ENCODE measurements at regions not wholly inside any gene's neighbourhood (a gene's known extent, or its start where the extent isn't known, plus 50 kb on each side); places are given as distances from the start of the nearest gene placed in this dataset.

GRCh38 chr13:86562866-86563265 lies 763.6 kb upstream of the SLITRK6 start:
- Histone ChIP-seq H3K4me1 (no peaks in the 10 kb centered on the region), H3K27ac (no peak overlapping the region), H3K9me3 (no peaks in the 10 kb centered on the region), H3K27me3 (no peaks in the 10 kb centered on the region), H3K36me3 (no peaks in the 10 kb centered on the region), H3K4me3 (no peak overlapping the region)
- no peak for TF ChIP-seq CTCF (IDR thresholded peaks at IDR 0.05)
- no peak for TF ChIP-seq POLR2A (IDR thresholded peaks at IDR 0.05)
- no peak for DNase-seq

- Histone ChIP-seq H3K27ac (no peak overlapping the region), H3K4me3 (no peak overlapping the region), H3K9me3 (no peaks in the 10 kb centered on the region), H3K36me3 (no peaks in the 10 kb centered on the region), H3K4me1 (no peaks in the 10 kb centered on the region), H3K27me3 (no peaks in the 10 kb centered on the region)
- TF ChIP-seq CTCF (IDR thresholded peaks at IDR 0.05) = no peak
- TF ChIP-seq POLR2A (IDR thresholded peaks at IDR 0.05) = no peak
- DNase-seq = no peak
Observed at GRCh38 chr13:86563308-86563707, 764.1 kb upstream of the SLITRK6 start.

- H3K27me3 ChIP-seq = no peaks in the 10 kb centered on the region
- no peaks in the 10 kb centered on the region for H3K4me1 ChIP-seq
- no peaks in the 10 kb centered on the region for H3K9me3 ChIP-seq
- H3K4me3 ChIP-seq = no peak overlapping the region
- no peak overlapping the region for H3K27ac ChIP-seq
- no peaks in the 10 kb centered on the region for H3K36me3 ChIP-seq
- TF ChIP-seq CTCF (IDR thresholded peaks at IDR 0.05) (no peak), POLR2A (IDR thresholded peaks at IDR 0.05) (no peak)
- DNase-seq = no peak
Observed at GRCh38 chr13:86567119-86567518, 767.9 kb upstream of the SLITRK6 start.

GRCh38 chr13:86569119-86569518 lies 769.9 kb upstream of the SLITRK6 start:
- H3K27ac ChIP-seq = no peak overlapping the region
- no peaks in the 10 kb centered on the region for H3K36me3 ChIP-seq
- no peaks in the 10 kb centered on the region for H3K9me3 ChIP-seq
- no peaks in the 10 kb centered on the region for H3K27me3 ChIP-seq
- no peaks in the 10 kb centered on the region for H3K4me1 ChIP-seq
- H3K4me3 ChIP-seq = no peak overlapping the region
- no peak for DNase-seq
- no peak for TF ChIP-seq CTCF (IDR thresholded peaks at IDR 0.05)
- TF ChIP-seq POLR2A (IDR thresholded peaks at IDR 0.05) = no peak

- Histone ChIP-seq H3K36me3 (no peaks in the 10 kb centered on the region), H3K4me3 (no peak overlapping the region), H3K9me3 (no peaks in the 10 kb centered on the region), H3K27ac (no peak overlapping the region), H3K4me1 (no peaks in the 10 kb centered on the region), H3K27me3 (no peaks in the 10 kb centered on the region)
- no peak for DNase-seq
- TF ChIP-seq CTCF (IDR thresholded peaks at IDR 0.05) (no peak), POLR2A (IDR thresholded peaks at IDR 0.05) (no peak)
Observed at GRCh38 chr13:86569974-86570373, 770.8 kb upstream of the SLITRK6 start.

GRCh38 chr13:86572115-86572514 lies 772.9 kb upstream of the SLITRK6 start:
- Histone ChIP-seq H3K4me1 (no peaks in the 10 kb centered on the region), H3K36me3 (no peaks in the 10 kb centered on the region), H3K4me3 (no peak overlapping the region), H3K27me3 (no peaks in the 10 kb centered on the region), H3K9me3 (no peaks in the 10 kb centered on the region), H3K27ac (no peak overlapping the region)
- no peak for DNase-seq
- TF ChIP-seq CTCF (IDR thresholded peaks at IDR 0.05) (no peak), POLR2A (IDR thresholded peaks at IDR 0.05) (no peak)
